Liver (tissue), 8 donors: ENCODE measurements at regions not wholly inside any gene's neighbourhood (a gene's known extent, or its start where the extent isn't known, plus 50 kb on each side); places are given as distances from the start of the nearest gene placed in this dataset.

Experiments
- DNase-seq: peaks from one replicate; pipeline ENCODE4 v3.0.0-alpha.2; 2017; ENCODE audit warnings: low spot score
- H3K27ac ChIP-seq, 2 donors: one replicate each; pipeline ENCODE4 v1.7.0; 2013; ENCODE audit warnings: inconsistent platforms in 2 of 2, low read length in 2 of 2, control low read depth in 1 of 2, low read depth in 1 of 2, mild to moderate bottlenecking in 1 of 2
- H3K27me3 ChIP-seq, 4 donors: one replicate each; pipeline versions ENCODE4 v1.6.1 to v1.7.0; 2013; ENCODE audit warnings: low read length in 3 of 4, inconsistent platforms in 1 of 4, mild to moderate bottlenecking in 1 of 4, moderate library complexity in 1 of 4; ENCODE audit not compliant: control insufficient read depth in 4 of 4, insufficient read depth in 4 of 4
- H3K36me3 ChIP-seq, 4 donors: one replicate each; pipeline versions ENCODE4 v1.6.1 to v1.7.0; 2013; ENCODE audit warnings: low read length in 3 of 4, mild to moderate bottlenecking in 3 of 4, low read depth in 1 of 4, moderate library complexity in 1 of 4; ENCODE audit not compliant: control insufficient read depth in 4 of 4, insufficient read depth in 3 of 4
- H3K4me1 ChIP-seq, 4 donors: one replicate each; pipeline versions ENCODE4 v1.6.1 to v1.7.0; 2013; ENCODE audit warnings: low read length in 3 of 4, mild to moderate bottlenecking in 3 of 4, moderate library complexity in 1 of 4; ENCODE audit not compliant: control insufficient read depth in 4 of 4, insufficient read depth in 4 of 4
- H3K4me3 ChIP-seq, 3 donors: one replicate each; pipeline versions ENCODE4 v1.6.1 to v1.7.0; 2013; ENCODE audit warnings: low read length in 3 of 3, control low read depth in 1 of 3, low read depth in 1 of 3, mild to moderate bottlenecking in 1 of 3
- H3K9ac ChIP-seq, 2 donors: one replicate each; pipeline ENCODE4 v1.7.0; 2013; ENCODE audit warnings: low read length in 2 of 2, mild to moderate bottlenecking in 2 of 2, moderate library complexity in 2 of 2, control low read depth in 1 of 2, low read depth in 1 of 2
- H3K9me3 ChIP-seq, 4 donors: one replicate each; pipeline versions ENCODE4 v1.6.1 to v1.7.0; 2013; ENCODE audit warnings: low read length in 3 of 4; ENCODE audit not compliant: control insufficient read depth in 4 of 4
- CTCF ChIP-seq: fragments of 150-350 bp; IDR thresholded peaks from 2 replicates; pipeline ENCODE4 v1.5.1; 2017; ENCODE audit warnings: improper control_type of control experiment, low read depth, low read length; ENCODE audit not compliant: missing input control
- EGR1 ChIP-seq, 2 donors: IDR thresholded peaks; 2 replicates each; pipeline ENCODE4 v1.6.1; 2016 to 2018; ENCODE audit warnings: antibody characterized with exemption in 2 of 2, low read depth in 2 of 2
- FOXA1 ChIP-seq: IDR thresholded peaks from 2 replicates; pipeline ENCODE4 v1.6.1; 2016; ENCODE audit warnings: antibody characterized with exemption
- FOXA2 ChIP-seq: IDR thresholded peaks from 2 replicates; pipeline ENCODE4 v1.6.1; 2016; ENCODE audit warnings: antibody characterized with exemption
- GABPA ChIP-seq, 2 donors: IDR thresholded peaks in 1 of 2; conservative IDR thresholded peaks in 1 of 2; 2 replicates each; pipeline ENCODE4 v1.6.1; 2016; ENCODE audit warnings: antibody characterized with exemption in 2 of 2, mild to moderate bottlenecking in 1 of 2, moderate library complexity in 1 of 2
- HNF4G ChIP-seq: IDR thresholded peaks from 2 replicates; pipeline ENCODE4 v1.6.1; 2016; ENCODE audit warnings: antibody characterized with exemption
- JUND ChIP-seq, 2 donors: IDR thresholded peaks; 2 replicates each; pipeline ENCODE4 v1.6.1; 2016; ENCODE audit warnings: antibody characterized with exemption in 2 of 2
- NR2F2 ChIP-seq: IDR thresholded peaks from 2 replicates; pipeline ENCODE4 v1.6.1; 2016; ENCODE audit warnings: antibody characterized with exemption
- RAD21 ChIP-seq, 2 donors: IDR thresholded peaks; 2 replicates each; pipeline ENCODE4 v1.6.1; 2016; ENCODE audit warnings: antibody characterized with exemption in 2 of 2, mild to moderate bottlenecking in 2 of 2
- RXRA ChIP-seq, 2 donors: IDR thresholded peaks; 2 replicates each; pipeline ENCODE4 v1.6.1; 2017 to 2018; ENCODE audit warnings: antibody characterized with exemption in 2 of 2, mild to moderate bottlenecking in 1 of 2
- SP1 ChIP-seq: IDR thresholded peaks from 2 replicates; pipeline ENCODE4 v1.6.1; 2018; ENCODE audit warnings: antibody characterized with exemption, mild to moderate bottlenecking
- TAF1 ChIP-seq: conservative IDR thresholded peaks from 2 replicates; pipeline ENCODE4 v1.6.1; 2016; ENCODE audit warnings: antibody characterized with exemption, mild to moderate bottlenecking
- YY1 ChIP-seq: IDR thresholded peaks from 2 replicates; pipeline ENCODE4 v1.6.1; 2016; ENCODE audit warnings: antibody characterized with exemption, mild to moderate bottlenecking
- ZBTB33 ChIP-seq: IDR thresholded peaks from 2 replicates; pipeline ENCODE4 v1.6.1; 2016; ENCODE audit warnings: antibody characterized with exemption
- WGBS: extraction: QIAGEN DNeasy Blood & Tissue Kit; methylation state at CpG from one replicate; pipeline ENCODE4 v1.1.7; 2013; 5-methylcytosine and 5-hydroxymethylcytosine counted together
- TF ChIP-seq, protein P1 (sequence below): IDR thresholded peaks from 2 replicates; pipeline ENCODE4 v1.6.1; 2016; ENCODE audit warnings: antibody characterized with exemption
- TF ChIP-seq, protein P2 (sequence below): IDR thresholded peaks from 2 replicates; pipeline ENCODE4 v1.6.1; 2016; ENCODE audit warnings: antibody characterized with exemption, mild to moderate bottlenecking
- TF ChIP-seq, protein P3 (sequence below): IDR thresholded peaks from 2 replicates; pipeline ENCODE4 v1.6.1; 2016; ENCODE audit warnings: antibody characterized with exemption
- donor health status: healthy.
- donor health status: healthy.
- donor health status: healthy.
- donor health status: healthy.
- donor health status: healthy.

DNA sequence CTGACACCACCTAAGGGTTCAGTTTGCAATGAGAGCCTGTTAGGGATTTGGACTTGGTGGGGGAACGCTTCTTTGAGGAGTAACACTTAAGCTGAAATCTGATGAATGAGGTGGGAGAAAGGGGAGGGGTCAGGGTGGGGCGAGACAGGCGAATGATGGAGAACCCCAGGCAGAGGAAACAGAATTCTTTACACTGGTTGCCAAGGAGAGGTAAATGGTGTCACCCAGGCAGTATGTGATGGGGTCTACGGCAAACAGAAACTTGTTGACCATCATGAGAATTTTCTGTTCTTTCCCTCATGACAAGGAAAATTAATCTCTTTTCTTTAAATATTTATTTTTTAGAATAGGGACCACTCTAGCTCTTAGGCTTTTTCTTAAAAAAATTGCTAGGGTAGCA lies 157.2 kb upstream of the MITF start:
- H3K9ac ChIP-seq = no peak overlapping the region
- no peaks in the 10 kb centered on the region for H3K36me3 ChIP-seq
- no peaks in the 10 kb centered on the region for H3K4me1 ChIP-seq
- 62% methylated on average over 4 of the region's 4 CpGs for WGBS
- TF ChIP-seq, protein P1, sequence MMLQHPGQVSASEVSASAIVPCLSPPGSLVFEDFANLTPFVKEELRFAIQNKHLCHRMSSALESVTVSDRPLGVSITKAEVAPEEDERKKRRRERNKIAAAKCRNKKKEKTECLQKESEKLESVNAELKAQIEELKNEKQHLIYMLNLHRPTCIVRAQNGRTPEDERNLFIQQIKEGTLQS = no peak
- TF ChIP-seq YY1 (no peak), ZBTB33 (no peak), FOXA2 (no peak), JUND (IDR thresholded peaks at IDR 0.05) (no peak), RAD21 (IDR thresholded peaks at IDR 0.05) (no peak), CTCF (no peak), FOXA1 (no peak), GABPA (IDR thresholded peaks at IDR 0.05 in 1 of 2, conservative IDR thresholded peaks at IDR 0.05 in 1 of 2) (no peak), HNF4G (no peak), EGR1 (IDR thresholded peaks at IDR 0.05; ENCODE audit: low read depth in 2 of 2) (no peak), RXRA (IDR thresholded peaks at IDR 0.05) (no peak), TAF1 (no peak), SP1 (no peak), NR2F2 (no peak)
- TF ChIP-seq, protein P2, sequence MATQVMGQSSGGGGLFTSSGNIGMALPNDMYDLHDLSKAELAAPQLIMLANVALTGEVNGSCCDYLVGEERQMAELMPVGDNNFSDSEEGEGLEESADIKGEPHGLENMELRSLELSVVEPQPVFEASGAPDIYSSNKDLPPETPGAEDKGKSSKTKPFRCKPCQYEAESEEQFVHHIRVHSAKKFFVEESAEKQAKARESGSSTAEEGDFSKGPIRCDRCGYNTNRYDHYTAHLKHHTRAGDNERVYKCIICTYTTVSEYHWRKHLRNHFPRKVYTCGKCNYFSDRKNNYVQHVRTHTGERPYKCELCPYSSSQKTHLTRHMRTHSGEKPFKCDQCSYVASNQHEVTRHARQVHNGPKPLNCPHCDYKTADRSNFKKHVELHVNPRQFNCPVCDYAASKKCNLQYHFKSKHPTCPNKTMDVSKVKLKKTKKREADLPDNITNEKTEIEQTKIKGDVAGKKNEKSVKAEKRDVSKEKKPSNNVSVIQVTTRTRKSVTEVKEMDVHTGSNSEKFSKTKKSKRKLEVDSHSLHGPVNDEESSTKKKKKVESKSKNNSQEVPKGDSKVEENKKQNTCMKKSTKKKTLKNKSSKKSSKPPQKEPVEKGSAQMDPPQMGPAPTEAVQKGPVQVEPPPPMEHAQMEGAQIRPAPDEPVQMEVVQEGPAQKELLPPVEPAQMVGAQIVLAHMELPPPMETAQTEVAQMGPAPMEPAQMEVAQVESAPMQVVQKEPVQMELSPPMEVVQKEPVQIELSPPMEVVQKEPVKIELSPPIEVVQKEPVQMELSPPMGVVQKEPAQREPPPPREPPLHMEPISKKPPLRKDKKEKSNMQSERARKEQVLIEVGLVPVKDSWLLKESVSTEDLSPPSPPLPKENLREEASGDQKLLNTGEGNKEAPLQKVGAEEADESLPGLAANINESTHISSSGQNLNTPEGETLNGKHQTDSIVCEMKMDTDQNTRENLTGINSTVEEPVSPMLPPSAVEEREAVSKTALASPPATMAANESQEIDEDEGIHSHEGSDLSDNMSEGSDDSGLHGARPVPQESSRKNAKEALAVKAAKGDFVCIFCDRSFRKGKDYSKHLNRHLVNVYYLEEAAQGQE = no peak
- TF ChIP-seq, protein P3, sequence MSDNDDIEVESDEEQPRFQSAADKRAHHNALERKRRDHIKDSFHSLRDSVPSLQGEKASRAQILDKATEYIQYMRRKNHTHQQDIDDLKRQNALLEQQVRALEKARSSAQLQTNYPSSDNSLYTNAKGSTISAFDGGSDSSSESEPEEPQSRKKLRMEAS = no peak
- no peak overlapping the region for H3K4me3 ChIP-seq
- no peak overlapping the region for H3K27ac ChIP-seq
- H3K27me3 ChIP-seq = peaks cover 0 to 6% (median 0%) of the 10 kb centered on the region in 4 donors
- DNase-seq = no peak
- peaks cover 0 to 5% (median 0%) of the 10 kb centered on the region in 4 donors for H3K9me3 ChIP-seq
